H9 (cell line): ENCODE measurements at regions not wholly inside any gene's neighbourhood (a gene's known extent, or its start where the extent isn't known, plus 50 kb on each side); places are given as distances from the start of the nearest gene placed in this dataset.

Source experiments
- DNase-seq: peaks from one replicate; pipeline ENCODE4 v3.0.0-alpha.2; 2017
- H2AFZ ChIP-seq: one replicate; pipeline ENCODE4 v1.6.1; 2013; ENCODE audit warnings: mild to moderate bottlenecking, low read length, control low read depth, moderate library complexity
- H2AK5ac ChIP-seq: 2 replicates; pipeline ENCODE4 v1.6.1; 2013; ENCODE audit warnings: low read length, control low read depth, mixed read lengths; ENCODE audit not compliant: insufficient read length
- H2BK120ac ChIP-seq: one replicate; pipeline ENCODE4 v1.6.1; 2013; ENCODE audit warnings: low read depth, mild to moderate bottlenecking, low read length, control low read depth, inconsistent platforms; ENCODE audit not compliant: poor library complexity, severe bottlenecking
- H2BK12ac ChIP-seq: 2 replicates; pipeline ENCODE4 v1.6.1; 2013; ENCODE audit warnings: low read length, control low read depth, mixed read lengths, low read depth; ENCODE audit not compliant: insufficient read length
- H2BK15ac ChIP-seq: 2 replicates; pipeline ENCODE4 v1.6.1; 2013; ENCODE audit warnings: low read depth, low read length, control low read depth
- H2BK20ac ChIP-seq: one replicate; pipeline ENCODE4 v1.6.1; 2013; ENCODE audit warnings: low read depth, mild to moderate bottlenecking, low read length, control low read depth, inconsistent platforms; ENCODE audit not compliant: poor library complexity, severe bottlenecking
- H2BK5ac ChIP-seq: 2 replicates; pipeline ENCODE4 v1.6.1; 2013; ENCODE audit warnings: low read length, control low read depth, mixed read lengths; ENCODE audit not compliant: insufficient read length
- H3K14ac ChIP-seq: 2 replicates; pipeline ENCODE4 v1.6.1; 2013; ENCODE audit warnings: low read length, control low read depth; ENCODE audit not compliant: insufficient read depth
- H3K18ac ChIP-seq: 2 replicates; pipeline ENCODE4 v1.6.1; 2013; ENCODE audit warnings: low read depth, mild to moderate bottlenecking, mixed read lengths, low read length, control low read depth; ENCODE audit not compliant: insufficient read length
- H3K23ac ChIP-seq: 2 replicates; pipeline ENCODE4 v1.6.1; 2013; ENCODE audit warnings: low read length, control low read depth, mixed read lengths, low read depth; ENCODE audit not compliant: insufficient read length
- H3K23me2 ChIP-seq: 2 replicates; pipeline ENCODE4 v1.6.1; 2013; ENCODE audit warnings: low read depth, mild to moderate bottlenecking, mixed read lengths, low read length, control low read depth; ENCODE audit not compliant: insufficient read length, poor library complexity, severe bottlenecking
- H3K27ac ChIP-seq: 2 replicates; pipeline ENCODE4 v1.5.1; 2013; ENCODE audit warnings: low read length, control low read depth, mixed read lengths, low read depth; ENCODE audit not compliant: insufficient read length
- H3K27me3 ChIP-seq: 2 replicates; pipeline ENCODE4 v1.6.1; 2013; ENCODE audit warnings: low read length, control low read depth, inconsistent platforms; ENCODE audit not compliant: insufficient read depth
- H3K4ac ChIP-seq: 2 replicates; pipeline ENCODE4 v1.6.1; 2013; ENCODE audit warnings: low read depth, mild to moderate bottlenecking, control low read depth, inconsistent platforms, low read length, moderate library complexity
- H3K4me1 ChIP-seq: 2 replicates; pipeline ENCODE4 v1.6.1; 2013; ENCODE audit warnings: low read length, control low read depth, inconsistent platforms; ENCODE audit not compliant: insufficient read depth
- H3K4me2 ChIP-seq: 2 replicates; pipeline ENCODE4 v1.6.1; 2013; ENCODE audit warnings: low read length, control low read depth, mixed read lengths; ENCODE audit not compliant: insufficient read length, insufficient read depth
- H3K56ac ChIP-seq: 2 replicates; pipeline ENCODE4 v1.6.1; 2013; ENCODE audit warnings: low read depth, mild to moderate bottlenecking, mixed read lengths, low read length, control low read depth; ENCODE audit not compliant: insufficient read length
- H3K79me1 ChIP-seq: 2 replicates; pipeline ENCODE4 v1.6.1; 2013; ENCODE audit warnings: low read depth, mild to moderate bottlenecking, moderate library complexity, low read length, control low read depth, inconsistent platforms; ENCODE audit not compliant: insufficient read depth, poor library complexity, severe bottlenecking
- H3K79me2 ChIP-seq: 2 replicates; pipeline ENCODE4 v1.6.1; 2013; ENCODE audit warnings: low read length, control low read depth, inconsistent platforms; ENCODE audit not compliant: insufficient read depth
- H3K9ac ChIP-seq: 2 replicates; pipeline ENCODE4 v1.6.1; 2013; ENCODE audit warnings: low read length, control low read depth, mixed read lengths; ENCODE audit not compliant: insufficient read length; ENCODE audit errors: extremely low read depth
- H3K9me3 ChIP-seq: one replicate; pipeline ENCODE4 v1.6.1; 2013; ENCODE audit warnings: low read depth, low read length, inconsistent platforms; ENCODE audit not compliant: control insufficient read depth
- H3T11ph ChIP-seq: one replicate; pipeline ENCODE4 v1.6.1; 2013; ENCODE audit warnings: mild to moderate bottlenecking, low read length, control low read depth, inconsistent platforms
- H4K20me1 ChIP-seq: one replicate; pipeline ENCODE4 v1.6.1; 2013; ENCODE audit not compliant: control insufficient read depth, insufficient read length, insufficient read depth
- H4K5ac ChIP-seq: 2 replicates; pipeline ENCODE4 v1.6.1; 2013; ENCODE audit warnings: low read depth, mild to moderate bottlenecking, mixed read lengths, low read length, control low read depth; ENCODE audit not compliant: insufficient read length
- H4K8ac ChIP-seq: replicated peaks from 2 replicates; pipeline ENCODE4 v1.6.1; 2013; ENCODE audit warnings: low read length, control low read depth, mixed read lengths, low read depth; ENCODE audit not compliant: insufficient read length
- H4K91ac ChIP-seq: 2 replicates; pipeline ENCODE4 v1.6.1; 2013; ENCODE audit warnings: low read depth, mild to moderate bottlenecking, moderate library complexity, mixed read lengths, low read length, control low read depth; ENCODE audit not compliant: insufficient read length
- H3K27ac Mint-ChIP-seq, 3 experiments: 2 replicates in 2 of 3; 3 replicates in 1 of 3; pipeline ENCODE4 v1.8.0; 2020 to 2021; ENCODE audit warnings: mixed read lengths in 3 of 3, mild to moderate bottlenecking in 1 of 3, moderate library complexity in 1 of 3
- H3K27me3 Mint-ChIP-seq: 2 replicates; pipeline ENCODE4 v1.8.0; 2021; ENCODE audit warnings: low read depth, mild to moderate bottlenecking, moderate library complexity, mixed read lengths
- H3K36me3 Mint-ChIP-seq, 3 experiments: 2 replicates in 2 of 3; 3 replicates in 1 of 3; pipeline ENCODE4 v1.8.0; 2020 to 2021; ENCODE audit warnings: low read depth in 3 of 3, mixed read lengths in 3 of 3; ENCODE audit not compliant: insufficient read depth in 1 of 3
- H3K4me1 Mint-ChIP-seq, 2 experiments: 2 replicates each; pipeline ENCODE4 v1.8.0; 2020; ENCODE audit warnings: mixed read lengths in 2 of 2
- H3K4me3 Mint-ChIP-seq, 2 experiments: 2 replicates in 1 of 2; 3 replicates in 1 of 2; pipeline ENCODE4 v1.8.0; 2020 to 2021; ENCODE audit warnings: mild to moderate bottlenecking in 2 of 2, mixed read lengths in 2 of 2, moderate library complexity in 1 of 2
- H3K9me3 Mint-ChIP-seq, 2 experiments: 2 replicates in 1 of 2; 3 replicates in 1 of 2; pipeline ENCODE4 v1.8.0; 2020; ENCODE audit warnings: mild to moderate bottlenecking in 2 of 2, mixed read lengths in 2 of 2, moderate library complexity in 1 of 2
- CTCF ChIP-seq: fragments of 200-600 bp; sonication (generic); conservative IDR thresholded peaks from 3 replicates; pipeline ENCODE4 v1.8.0; 2021; ENCODE audit warnings: antibody characterized with exemption, mild to moderate bottlenecking
- WGBS: extraction: QIAGEN DNeasy Blood & Tissue Kit; methylation state at CpG from one replicate; pipeline ENCODE4 v1.1.7; 2013; ENCODE audit warnings: missing lambda C conversion rate, low lambda C conversion rate, mixed read lengths; ENCODE audit not compliant: insufficient read length; ENCODE audit errors: extremely low coverage; 5-methylcytosine and 5-hydroxymethylcytosine counted together

DNA sequence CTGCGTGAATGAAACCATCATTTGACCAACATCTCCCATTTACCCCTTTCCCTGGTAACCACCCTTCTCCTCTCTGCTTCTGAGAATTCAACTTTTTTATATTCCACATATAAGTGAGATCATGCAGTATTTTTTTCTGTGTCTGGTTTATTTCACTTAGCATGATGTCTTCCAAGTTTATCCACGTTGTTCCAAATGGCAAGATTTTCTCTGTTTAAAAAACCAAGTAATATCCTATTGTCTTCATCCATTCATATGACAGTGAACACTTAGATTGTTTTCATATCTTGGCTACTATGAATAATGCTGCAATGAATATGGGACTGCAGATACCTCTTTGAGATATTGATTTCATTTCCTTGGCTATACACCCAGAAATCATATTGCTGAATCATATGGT is 362.4 kb upstream of the SLC7A11 start:
- peaks cover 4 to 15% (median 7%) of the 10 kb centered on the region in 3 experiments; a peak in 5 of 7 replicates for H3K36me3 Mint-ChIP-seq

More for the DNA sequence above, 362.4 kb upstream of the SLC7A11 start:
- Histone ChIP-seq H3K9me3 (no peaks in the 10 kb centered on the region), H4K8ac (no peak overlapping the region), H4K20me1 (no peaks in the 10 kb centered on the region), H3K14ac (no peak overlapping the region), H3K23ac (no peak overlapping the region), H2BK15ac (no peak overlapping the region), H3K27me3 (no peaks in the 10 kb centered on the region), H4K5ac (no peak overlapping the region), H3K56ac (no peak overlapping the region), H3K79me2 (no peaks in the 10 kb centered on the region), H3K18ac (no peak overlapping the region), H3T11ph (no peak overlapping the region), H2BK120ac (no peak overlapping the region), H2BK12ac (no peak overlapping the region), H3K4me2 (no peak overlapping the region), H4K91ac (no peak overlapping the region), H3K4me1 (no peaks in the 10 kb centered on the region), H2BK20ac (no peak overlapping the region), H2BK5ac (no peak overlapping the region), H3K23me2 (no peaks in the 10 kb centered on the region), H3K27ac (no peak overlapping the region), H2AFZ (no peak overlapping the region), H3K79me1 (no peaks in the 10 kb centered on the region), H3K4ac (no peak overlapping the region), H3K9ac (no peak overlapping the region), H2AK5ac (no peak overlapping the region)
- Mint-ChIP-seq H3K4me1 (no peaks in the 10 kb centered on the region), H3K27ac (no peak overlapping the region), H3K9me3 (peaks cover 11 to 20% of the 10 kb centered on the region in 2 experiments; a peak in 4 of 5 replicates), H3K27me3 (no peaks in the 10 kb centered on the region), H3K4me3 (no peak overlapping the region)
- TF ChIP-seq CTCF = no peak
- no CpG with 5 or more reads among the region's 2 CpGs for whole genome bisulfite sequencing
- DNase-seq = no peak
